ENCODE measurements at regions not wholly inside any gene's neighbourhood (a gene's known extent, or its start where the extent isn't known, plus 50 kb on each side); places are given as distances from the start of the nearest gene placed in this dataset.
"Not testable (repeated sequence)": the region's sequence is repeated elsewhere in the genome, so short reads cannot be mapped to it uniquely, and the experiment has no call there.

DNA sequence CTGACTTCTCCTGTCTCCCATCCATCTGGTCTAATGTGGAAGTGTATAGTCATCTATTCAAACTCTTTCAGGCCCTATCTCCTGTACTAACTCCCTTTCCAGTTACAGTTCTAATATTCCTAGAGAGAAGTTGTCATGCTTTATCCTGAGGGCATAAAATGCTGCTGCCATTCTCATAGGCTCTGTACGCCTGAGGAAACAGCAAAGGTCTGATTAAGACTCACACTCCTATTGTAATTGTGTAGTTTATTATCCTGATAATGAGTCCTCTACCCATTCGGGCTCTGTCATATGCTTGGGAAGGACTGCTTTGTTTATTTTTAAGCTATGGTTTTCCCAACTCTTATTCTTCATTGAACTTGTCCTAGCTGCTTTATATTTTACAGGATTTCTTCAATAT is 290.4 kb downstream of the TMEM38B start:
- no peak for DNase-seq

DNA sequence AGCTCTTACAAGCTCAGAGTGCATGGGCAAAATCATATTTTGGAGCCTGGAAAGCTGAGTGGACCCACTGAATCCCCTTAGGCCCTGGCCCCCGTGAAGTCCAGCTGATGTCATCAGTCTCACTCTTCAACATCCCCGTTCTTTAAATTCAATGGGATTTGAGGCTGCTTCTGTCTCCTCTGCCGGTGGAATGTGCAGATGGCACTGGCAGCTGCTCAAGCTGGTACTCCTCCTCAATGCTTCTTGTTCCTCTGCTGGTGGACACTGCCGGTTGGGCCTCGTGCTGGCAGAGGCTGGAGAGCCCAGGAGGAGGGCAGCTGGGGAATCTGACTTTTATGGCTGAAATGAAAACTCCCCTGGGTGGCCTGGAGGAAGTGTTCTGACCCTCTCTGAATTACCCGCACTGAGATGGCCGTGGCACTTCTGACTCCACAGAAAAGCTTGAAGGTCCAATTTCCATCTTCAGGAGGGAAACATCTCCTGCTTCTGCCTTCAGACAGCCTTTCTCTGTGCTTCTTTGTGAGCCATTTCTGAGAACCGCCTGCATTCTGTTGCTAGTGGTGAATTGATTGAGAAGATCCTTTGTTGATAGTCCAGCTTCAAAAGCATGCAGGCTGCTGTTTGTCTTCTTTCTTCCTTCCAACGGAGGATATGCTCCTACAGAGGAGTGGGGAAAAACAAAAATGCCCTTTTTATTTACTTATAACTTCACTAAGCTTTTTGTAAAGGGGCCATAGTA is 298.9 kb downstream of the TMEM38B start:
- DNase-seq = peak; percentile 76

DNA sequence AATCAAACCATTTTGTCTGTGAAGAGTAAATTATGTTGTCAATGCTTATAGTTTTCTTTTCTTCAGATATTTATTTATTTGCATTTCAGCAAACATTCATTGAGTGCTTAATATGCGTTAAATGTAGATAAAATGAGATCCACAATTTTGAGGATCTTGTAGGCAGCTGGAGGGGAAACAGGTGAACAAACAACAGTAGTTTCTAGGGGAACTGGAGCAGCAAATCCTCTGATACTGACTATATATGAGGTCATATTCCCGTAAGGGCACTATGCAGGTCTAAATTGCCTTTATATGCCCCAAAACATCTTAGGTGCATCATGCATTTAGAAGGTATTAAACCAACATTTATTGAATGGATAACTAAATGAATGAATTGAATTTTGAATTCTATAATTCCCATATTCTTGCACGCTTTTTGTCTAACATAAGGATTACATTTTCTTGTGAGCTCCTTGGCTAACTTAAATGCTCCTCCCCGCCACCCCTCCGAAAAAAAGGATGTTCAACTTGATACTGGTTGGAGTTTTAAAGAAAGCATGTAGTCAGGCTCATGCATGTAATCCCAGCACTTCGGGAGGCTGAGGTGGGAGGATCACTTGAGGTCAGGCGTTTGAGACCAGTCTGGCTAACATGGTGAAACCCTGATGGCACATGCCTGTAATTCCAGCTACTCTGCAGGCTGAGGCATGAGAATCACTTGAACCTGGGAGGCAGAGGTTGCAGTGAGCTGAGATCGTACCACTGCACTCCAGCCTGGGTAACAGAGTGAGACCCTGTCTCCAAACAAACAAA is 299.8 kb downstream of the TMEM38B start:
- no peak for DNase-seq

DNA sequence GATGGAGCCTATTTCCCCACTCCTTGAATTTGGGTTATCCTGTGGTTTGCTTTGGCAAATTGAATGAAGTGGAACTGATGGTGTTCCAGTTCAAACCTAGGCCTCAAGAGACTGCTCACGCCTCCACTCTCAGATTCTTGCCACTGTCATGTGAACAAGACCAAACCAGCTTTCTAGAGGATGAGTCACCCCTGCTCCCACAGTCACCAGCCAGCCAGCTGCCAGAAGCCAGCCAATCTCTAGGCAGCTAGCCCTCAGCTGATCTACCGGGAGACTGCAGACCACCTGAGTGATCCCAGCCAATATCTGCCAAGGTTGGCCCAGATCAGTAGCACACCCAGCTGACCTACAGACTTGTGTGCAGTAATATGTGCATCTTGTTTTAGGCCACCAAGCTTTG is 300.6 kb downstream of the TMEM38B start:
- DNase-seq = no peak

DNA sequence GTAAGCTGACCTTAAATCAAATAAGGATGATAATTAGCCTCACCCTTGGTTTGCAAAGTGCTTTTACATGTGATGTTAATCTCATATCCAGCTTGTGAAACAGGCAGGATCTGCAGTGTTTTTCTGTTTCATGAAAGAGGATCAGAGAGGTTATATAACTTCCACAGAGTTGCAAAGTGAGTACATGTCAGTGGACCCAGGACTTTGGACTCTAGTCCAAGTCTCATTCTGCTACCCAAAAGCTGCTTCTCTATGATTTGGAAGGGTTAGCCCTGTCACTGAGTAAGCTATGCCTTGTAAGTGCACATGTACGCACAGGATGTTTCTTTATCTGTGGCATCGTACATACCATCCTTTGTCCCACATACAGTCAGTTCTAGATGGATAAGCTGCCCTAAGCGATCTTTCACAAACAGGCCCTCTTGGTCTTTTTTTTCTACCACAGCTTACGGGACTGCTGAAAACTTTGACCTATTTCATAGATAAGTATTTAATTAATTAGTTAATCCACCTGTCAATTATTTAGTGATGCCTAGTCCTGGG is 322.9 kb downstream of the TMEM38B start:
- DNase-seq = no peak

DNA sequence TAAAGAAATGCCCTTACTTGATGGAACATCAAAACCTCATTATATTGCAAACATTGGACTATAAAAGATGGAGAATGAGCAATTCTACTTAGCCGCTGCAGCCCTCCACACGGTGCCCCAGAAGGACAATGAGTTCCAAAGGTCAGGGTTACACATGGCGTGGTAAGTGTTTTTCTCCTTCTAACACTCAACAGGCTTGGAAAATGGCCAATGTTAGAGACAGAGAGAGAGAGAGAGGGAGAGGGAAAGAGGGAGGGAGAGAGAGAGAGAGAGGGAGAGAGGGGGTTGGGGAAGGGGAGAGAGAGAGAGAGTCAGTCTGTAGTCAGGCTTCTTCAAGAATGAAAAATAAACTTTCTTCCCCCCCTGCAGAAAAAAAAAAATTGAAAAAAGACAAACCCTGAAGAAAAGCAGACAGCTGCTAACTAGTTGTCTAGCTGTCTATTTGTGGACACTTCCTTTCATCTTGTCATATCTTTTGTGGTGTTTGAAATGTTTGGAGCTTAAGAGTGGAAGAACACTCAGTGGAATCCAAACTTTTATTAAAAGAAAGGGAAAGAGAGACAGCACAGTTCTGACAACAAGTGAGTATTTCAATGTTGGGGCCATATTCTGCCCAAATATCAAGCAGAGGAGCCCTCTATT is 324.8 kb downstream of the TMEM38B start:
- DNase-seq = no peak

DNA sequence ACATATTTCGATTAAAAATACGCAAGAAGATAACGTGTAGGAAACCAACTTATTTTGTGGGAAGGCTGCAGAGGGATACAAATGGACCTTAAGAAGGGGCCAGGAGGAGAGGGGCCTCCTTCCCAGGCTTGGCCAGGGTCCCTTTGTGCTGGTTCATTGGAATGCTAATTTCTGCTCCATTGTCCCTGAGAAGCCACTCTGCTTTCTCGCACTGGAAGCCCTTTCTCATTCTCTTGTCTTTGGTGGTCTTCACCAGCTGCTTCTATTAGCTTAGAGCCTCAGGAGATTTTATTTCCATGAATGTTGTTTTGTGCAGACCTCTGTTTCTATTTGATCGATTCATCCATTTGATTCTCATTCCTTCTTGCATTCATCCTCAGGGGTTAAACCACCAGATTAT is 325.4 kb downstream of the TMEM38B start:
- peak; percentile 8 for DNase-seq

DNA sequence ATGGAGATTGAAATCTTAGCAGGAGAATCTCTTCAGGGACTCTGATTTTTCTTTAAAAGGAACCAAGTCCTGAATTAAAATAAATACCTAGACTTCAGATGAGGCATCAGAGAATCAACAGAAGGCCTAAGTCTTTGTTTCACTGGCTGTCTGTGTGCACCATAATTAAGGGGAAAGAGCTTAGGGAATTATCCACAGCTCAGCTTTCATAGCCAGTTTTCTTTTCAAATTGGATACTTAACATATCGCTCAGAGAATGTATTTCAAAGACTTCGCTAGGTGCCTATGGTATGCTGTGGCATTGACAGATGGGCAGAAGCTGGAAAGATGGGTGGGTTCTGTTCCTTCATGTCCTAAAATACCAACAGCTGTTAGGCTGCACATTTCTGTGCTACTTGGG is 325.8 kb downstream of the TMEM38B start:
- DNase-seq = peak; percentile 75

DNA sequence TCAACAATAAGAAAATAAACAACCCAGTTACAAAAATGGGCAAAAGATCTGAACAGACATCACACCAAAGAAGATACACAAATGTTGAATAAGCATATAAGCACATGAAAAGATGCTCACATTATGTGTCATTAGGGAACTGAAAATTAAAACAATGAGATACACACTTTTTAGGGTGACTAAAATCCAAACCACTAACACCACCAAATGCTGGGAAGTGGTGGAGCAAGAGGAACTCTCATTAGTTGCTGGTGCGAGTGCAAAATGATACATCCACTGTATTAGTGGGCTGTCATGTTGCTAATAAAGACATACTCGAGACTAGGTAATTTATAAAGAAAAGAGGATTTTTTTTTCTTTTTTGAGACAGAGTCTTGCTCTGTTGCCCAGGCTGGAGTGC is 329.1 kb downstream of the TMEM38B start:
- no peak for DNase-seq

DNA sequence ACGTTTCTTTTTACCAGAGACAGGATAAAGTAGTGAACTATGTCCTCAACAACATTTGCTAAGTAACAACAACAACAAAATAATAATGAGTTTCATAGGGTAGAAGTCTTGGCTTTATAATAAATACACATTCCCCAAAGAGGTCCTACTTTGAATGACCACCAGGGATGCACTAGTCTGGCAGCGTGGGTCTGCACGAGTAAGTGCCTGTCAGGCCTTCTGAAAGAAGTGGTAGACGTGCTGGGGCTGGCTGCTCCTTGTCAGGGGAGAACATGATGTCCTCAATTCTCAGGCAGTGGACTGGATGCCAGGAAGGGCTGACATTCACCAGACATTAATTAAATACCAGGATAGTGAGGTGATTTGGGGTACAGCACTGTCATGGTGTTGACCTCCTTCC is 331.1 kb downstream of the TMEM38B start:
- DNase-seq = peak; percentile 32

DNA sequence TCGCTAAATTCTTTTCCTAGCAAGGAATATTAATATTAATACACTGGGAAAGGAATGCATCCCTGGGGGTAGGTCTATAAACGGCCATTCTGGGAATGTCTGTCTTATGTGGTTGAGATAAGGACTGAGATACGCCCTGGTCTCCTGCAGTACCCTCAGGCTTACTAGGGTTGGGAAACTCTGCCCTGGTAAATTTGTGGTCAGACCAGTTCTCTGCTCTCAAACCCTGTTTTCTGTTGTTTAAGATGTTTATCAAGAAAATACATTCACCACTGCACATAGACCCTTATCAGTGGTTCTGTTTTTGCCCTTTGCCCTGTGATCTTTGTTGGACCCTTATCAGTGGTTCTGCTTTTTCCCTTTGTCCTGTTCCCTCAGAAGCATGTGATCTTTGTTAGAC is 335.8 kb downstream of the TMEM38B start:
- not testable (repeated sequence) for DNase-seq

DNA sequence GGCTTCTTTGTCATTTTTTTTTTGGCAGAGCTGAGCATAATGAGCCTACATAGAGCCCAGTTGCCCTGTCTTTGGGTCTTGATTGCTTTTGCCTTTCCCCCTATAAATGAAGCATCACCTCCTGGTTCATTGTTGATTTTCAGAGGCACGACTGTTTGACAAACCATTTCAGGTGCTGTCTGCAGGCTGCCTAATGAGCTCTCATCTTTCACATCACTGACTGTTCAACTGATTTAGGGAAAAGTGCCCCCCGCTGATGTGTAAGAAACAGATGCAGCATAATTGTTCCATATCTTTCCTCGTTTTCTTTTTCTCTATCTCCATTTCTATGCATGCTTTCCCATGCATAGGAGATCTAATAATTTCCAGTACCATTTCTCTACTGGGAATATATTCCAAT is 338.6 kb downstream of the TMEM38B start:
- no peak for DNase-seq

DNA sequence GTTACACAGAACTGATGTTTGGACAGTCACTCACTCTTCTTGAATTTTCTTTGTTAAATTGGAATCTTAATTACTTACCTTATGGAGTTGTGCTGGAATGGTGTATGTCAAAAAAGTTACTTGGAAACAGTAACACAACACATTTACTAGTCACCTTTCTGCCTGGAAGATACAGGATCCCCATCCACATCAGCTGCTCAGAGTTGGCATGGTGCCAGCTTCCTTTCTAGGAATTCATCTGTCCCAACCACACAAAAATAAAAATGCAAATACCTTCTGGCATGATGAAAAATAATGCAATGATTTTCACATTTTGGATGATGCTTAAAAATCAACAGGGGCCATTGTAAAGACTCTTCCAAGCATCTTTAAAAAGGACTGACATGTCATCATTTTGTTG is 341.5 kb downstream of the TMEM38B start:
- peak; percentile 80 for DNase-seq

DNA sequence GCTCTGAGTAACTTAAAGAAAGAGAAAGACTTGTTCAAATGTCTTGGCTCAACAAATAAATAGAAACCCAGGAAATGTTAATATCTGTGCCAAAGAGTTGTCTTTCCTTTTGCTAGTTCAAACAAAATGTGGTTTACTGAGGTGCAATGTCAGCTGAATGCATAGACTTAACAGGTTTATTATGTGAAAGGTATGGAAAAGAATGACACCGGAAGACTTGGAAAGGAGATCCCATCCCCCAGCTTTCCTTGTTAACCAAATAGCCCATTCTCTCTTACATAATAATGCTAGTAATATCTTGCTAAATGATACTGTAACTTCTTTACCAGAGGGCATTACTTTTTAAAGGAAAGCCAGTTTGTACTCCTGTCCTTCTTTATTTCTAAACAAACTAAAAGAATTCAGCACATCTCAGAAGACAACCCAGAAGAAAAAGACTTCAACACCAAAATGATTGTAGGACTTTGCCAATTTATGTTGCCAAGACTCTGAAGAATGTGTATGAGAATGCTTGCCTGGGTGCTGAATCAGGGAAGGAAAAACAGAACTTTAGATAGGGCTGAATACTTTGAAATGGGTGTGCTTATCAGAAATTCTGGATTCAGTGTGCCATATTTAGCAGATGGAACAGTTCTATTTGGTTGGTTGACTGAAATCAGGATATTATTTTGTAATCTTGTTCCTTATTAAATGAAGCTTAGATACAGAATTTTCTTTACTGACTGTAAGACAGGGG is 344.1 kb downstream of the TMEM38B start:
- no peak for DNase-seq

DNA sequence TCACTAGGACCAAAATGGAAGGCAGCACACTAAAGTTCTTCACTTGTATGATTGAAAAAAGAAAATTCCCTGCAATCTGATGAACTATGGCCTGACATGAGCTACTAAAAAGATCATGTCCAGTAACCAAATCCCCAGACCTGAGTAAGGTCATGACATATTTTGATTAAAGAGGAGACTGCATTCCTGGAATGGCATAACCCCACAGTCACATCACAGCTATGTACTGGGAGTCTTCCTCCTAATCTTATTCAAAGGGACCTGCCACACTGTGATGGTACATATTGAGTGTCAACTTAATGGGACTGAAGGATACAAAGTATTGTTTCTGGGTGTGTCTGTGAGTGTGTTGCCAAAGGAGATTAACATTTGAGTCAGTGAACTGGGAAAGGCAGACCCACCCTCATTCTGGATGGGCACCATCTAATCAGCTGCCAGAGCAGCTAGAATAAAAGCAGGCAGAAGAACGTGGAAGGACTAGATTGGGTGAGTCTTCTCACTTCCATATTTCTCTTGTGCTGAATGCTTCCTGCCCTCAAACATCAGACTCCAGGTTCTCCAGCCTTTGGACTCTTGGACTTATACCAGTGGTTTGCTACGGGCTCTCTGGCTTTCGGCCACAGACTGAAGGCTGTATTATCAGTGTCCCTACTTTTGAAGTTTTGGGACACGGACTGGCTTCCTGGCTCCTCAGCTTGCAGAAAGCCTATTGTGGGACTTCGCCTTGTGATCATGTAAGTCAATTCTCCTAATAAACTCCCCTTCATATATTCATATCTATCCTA is 345.0 kb downstream of the TMEM38B start:
- DNase-seq = no peak

DNA sequence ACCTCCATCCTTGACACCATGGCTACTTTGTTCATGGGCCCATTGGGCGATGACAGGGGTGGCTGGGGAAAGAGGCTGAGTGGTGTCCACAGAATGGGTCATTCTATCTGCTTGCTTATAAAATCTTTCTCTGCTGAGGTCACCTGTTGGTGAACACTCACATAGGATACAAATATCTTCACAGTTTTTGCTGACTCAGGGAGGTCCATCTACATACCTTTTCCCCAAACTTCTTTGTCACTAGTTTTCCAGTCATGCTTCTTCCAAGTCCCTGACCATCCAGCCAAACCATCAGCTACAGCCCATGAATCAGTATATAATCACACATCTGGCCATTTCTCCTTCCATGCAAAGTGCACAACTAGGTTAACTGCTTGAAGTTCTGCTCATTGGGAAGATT is 347.6 kb downstream of the TMEM38B start:
- not testable (repeated sequence) for DNase-seq

DNA sequence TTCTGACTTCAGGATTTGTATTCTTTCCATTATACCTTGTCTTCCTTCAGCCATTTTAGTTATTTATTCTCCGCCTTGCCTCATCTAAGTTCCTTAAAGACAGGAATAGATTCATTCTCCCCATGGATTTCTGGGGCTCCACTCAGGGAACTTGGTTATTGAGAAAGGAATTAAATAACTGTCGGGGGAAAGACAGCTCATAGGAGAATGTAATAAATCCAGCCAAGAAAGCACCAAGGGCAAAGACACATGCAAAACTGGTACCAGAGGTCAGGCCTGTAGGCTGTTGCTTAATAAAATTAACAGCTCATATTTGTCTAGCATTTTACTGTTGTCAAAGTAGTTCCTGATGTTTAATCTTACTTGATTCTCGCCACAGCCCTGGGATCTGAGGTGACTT is 357.2 kb downstream of the TMEM38B start:
- no peak for DNase-seq

DNA sequence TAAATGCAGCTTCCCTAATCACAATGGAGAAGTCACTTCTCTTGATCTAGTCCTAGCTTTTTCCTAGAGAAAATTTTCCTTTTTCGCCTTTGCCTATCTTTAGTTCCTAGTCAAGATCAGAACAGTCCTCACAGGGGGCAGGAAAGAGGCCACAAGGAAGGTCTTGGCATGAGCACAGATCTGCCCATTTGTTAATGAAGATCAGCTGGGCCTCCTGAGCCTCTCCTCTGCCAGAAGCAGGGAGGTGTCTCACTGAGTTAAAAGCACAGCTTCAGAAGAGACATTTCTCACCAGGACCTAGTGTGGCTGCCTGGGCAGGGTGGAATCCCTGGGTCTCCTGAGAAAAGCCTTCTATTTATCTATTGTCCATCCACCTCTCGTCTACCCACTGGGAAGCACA is 357.8 kb downstream of the TMEM38B start:
- DNase-seq = no peak

DNA sequence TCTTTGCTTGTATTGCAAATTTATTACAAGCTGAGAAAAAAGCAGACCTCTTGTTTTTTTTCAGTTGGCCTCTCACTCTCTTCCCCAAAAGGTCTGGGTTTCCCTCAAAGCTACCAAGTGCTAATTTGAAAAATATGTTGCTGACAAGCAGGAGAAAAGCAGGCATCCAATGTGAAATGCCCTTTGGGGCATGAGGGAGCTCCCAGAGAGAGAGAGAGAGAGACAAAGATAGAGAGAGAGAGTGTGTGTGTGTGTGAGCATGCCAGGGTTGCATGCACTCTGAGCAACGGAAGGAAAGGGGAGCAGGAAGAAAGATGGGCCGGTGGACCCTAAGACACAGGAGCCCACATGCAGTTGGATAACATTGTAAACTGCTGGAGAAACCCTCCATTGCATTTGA is 358.4 kb downstream of the TMEM38B start:
- DNase-seq = no peak

DNA sequence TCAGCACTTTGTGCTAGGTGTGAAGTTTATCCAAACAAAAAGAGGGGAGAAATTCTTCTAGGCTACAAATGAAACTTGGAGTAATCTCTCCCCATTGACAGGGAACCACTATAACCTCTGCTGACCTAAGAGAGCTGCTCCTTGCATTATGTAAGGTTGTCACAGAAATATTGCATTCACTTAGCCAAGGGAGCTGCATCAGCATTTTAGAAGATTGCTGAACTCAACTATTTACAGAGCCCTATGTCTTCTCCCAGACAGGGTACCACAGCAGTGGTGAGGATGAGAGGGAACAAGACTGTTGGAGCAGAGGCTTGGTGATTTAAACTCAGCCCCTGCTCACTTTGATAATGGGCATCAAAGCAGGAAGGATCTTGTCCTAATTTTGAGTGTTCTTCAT is 362.0 kb downstream of the TMEM38B start:
- DNase-seq = no peak

DNA sequence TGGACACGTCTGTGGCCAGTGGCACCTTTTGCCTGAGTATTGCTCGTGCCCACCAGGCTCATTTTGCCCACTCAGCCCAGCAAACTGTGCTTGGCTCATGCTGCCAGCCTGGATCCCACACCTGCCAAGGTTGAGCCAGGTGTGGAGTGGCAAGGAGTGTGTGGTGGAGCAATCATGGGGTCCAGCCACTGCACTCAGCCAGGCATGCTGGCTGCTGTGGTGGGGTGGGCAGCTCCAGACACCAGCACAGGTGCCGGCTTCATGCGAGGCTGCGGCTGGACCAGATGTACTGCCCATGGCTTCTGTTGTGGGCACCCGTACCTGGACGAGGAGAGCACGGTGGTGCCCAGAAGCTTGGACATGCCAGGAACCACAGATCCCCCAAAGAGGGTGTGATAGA is 364.1 kb downstream of the TMEM38B start:
- no peak for DNase-seq

DNA sequence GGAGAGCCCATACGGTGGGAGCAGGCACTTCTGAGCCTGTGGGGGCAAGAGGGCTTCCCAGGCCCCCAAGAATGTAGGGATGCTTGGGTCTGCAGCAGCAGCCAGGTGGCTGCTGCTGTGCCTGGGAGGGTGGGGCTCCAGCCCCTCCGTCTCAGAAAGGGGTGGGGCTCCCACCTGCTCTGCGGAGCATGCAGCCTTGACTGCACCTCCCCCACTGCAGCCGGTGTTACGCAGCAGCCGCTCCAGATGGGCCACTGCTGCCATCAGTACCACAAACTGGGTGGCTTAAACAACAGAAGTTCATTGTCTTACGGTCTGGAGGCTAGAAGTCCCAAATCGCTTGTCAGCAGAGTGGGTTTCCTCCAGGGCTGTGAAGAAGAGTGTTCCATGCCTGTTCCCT is 365.5 kb downstream of the TMEM38B start:
- DNase-seq = peak; percentile 69
